HPDE6-E6E7 (cell line): ENCODE measurements at regions not wholly inside any gene's neighbourhood (a gene's known extent, or its start where the extent isn't known, plus 50 kb on each side); places are given as distances from the start of the nearest gene placed in this dataset.

ENCODE experiments used
- DNase-seq: peaks from one replicate; pipeline ENCODE4 v3.0.0; 2011; ENCODE audit warnings: missing footprints; ENCODE audit errors: extremely low spot score

GRCh38 chr11:27907091-27907490 is 200.9 kb downstream of the KIF18A start:
- DNase-seq = no peak

GRCh38 chr11:27904358-27905055 is 203.4 kb downstream of the KIF18A start:
- DNase-seq = peak; percentile 32

- peak; percentile 56 for DNase-seq
Measured at GRCh38 chr11:27902981-27903624, 202.8 kb upstream of the BDNF start.

GRCh38 chr11:27898166-27898565 is 197.9 kb upstream of the BDNF start:
- DNase-seq = no peak

- no peak for DNase-seq
Measured at GRCh38 chr11:27896096-27896495, 195.8 kb upstream of the BDNF start.

GRCh38 chr11:27894552-27894951 is 194.3 kb upstream of the BDNF start:
- DNase-seq = no peak

GRCh38 chr11:27886857-27887256 is 186.6 kb upstream of the BDNF start:
- no peak for DNase-seq

GRCh38 chr11:27882066-27882697 is 181.9 kb upstream of the BDNF start:
- DNase-seq = no peak

GRCh38 chr11:27875831-27876775 is 175.8 kb upstream of the BDNF start:
- no peak for DNase-seq

- DNase-seq = no peak
Measured at GRCh38 chr11:27874998-27875830, 175.0 kb upstream of the BDNF start.

- no peak for DNase-seq
Measured at GRCh38 chr11:27873664-27874063, 173.4 kb upstream of the BDNF start.

GRCh38 chr11:27871056-27871455 is 170.8 kb upstream of the BDNF start:
- no peak for DNase-seq

GRCh38 chr11:27869701-27870100 is 169.4 kb upstream of the BDNF start:
- DNase-seq = no peak

GRCh38 chr11:27868709-27869108 is 168.5 kb upstream of the BDNF start:
- DNase-seq = no peak

- no peak for DNase-seq
Measured at GRCh38 chr11:27868226-27868625, 168.0 kb upstream of the BDNF start.

GRCh38 chr11:27865105-27865504 is 164.8 kb upstream of the BDNF start:
- no peak for DNase-seq

GRCh38 chr11:27864611-27865010 is 164.4 kb upstream of the BDNF start:
- no peak for DNase-seq

- no peak for DNase-seq
Measured at GRCh38 chr11:27864091-27864491, 163.8 kb upstream of the BDNF start.

GRCh38 chr11:27863637-27864036 is 163.4 kb upstream of the BDNF start:
- DNase-seq = no peak

- peak; percentile 51 for DNase-seq
Measured at GRCh38 chr11:27861706-27862430, 161.6 kb upstream of the BDNF start.
